ENCODE measurements at regions not wholly inside any gene's neighbourhood (a gene's known extent, or its start where the extent isn't known, plus 50 kb on each side); places are given as distances from the start of the nearest gene placed in this dataset.

DNA sequence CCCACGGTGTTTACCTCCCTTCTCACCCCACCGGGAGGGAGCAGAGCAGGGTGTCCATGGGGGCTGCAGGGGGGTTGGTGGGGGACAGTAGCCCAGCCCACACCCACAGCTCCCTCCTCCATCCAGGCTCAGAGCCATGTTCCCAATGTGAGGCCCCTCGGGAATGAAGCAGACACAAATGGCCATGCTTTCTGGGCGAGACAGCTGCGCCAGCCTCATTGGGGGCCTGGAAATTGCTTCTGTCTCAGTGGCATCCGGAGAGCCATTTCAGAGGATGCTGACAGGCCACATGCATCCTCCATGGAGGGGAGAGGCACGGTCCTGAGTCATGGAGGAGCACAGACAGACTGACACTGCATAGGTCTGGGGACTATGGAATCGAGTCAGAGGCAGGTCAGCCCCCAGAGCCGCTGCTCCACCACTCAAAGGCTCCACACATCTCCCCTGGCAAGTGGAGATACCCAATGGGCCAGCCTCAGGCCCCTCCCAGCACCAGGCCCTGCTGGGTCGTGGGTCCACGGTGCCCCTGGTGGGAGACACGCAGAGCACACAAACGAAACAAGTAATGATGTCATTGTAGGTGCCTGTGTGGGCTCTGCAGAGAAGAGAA lies 59.6 kb upstream of the ENPP7 start:
- TF ChIP-seq, protein P1, sequence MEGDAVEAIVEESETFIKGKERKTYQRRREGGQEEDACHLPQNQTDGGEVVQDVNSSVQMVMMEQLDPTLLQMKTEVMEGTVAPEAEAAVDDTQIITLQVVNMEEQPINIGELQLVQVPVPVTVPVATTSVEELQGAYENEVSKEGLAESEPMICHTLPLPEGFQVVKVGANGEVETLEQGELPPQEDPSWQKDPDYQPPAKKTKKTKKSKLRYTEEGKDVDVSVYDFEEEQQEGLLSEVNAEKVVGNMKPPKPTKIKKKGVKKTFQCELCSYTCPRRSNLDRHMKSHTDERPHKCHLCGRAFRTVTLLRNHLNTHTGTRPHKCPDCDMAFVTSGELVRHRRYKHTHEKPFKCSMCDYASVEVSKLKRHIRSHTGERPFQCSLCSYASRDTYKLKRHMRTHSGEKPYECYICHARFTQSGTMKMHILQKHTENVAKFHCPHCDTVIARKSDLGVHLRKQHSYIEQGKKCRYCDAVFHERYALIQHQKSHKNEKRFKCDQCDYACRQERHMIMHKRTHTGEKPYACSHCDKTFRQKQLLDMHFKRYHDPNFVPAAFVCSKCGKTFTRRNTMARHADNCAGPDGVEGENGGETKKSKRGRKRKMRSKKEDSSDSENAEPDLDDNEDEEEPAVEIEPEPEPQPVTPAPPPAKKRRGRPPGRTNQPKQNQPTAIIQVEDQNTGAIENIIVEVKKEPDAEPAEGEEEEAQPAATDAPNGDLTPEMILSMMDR (IDR thresholded peaks at IDR 0.05), result no peak
- no peak for TF ChIP-seq POLR2AphosphoS5 (IDR thresholded peaks at IDR 0.05)

Measured in upper lobe of left lung (tissue), 4 donors.